Inflammatory macrophage (primary cell): ENCODE measurements at regions not wholly inside any gene's neighbourhood (a gene's known extent, or its start where the extent isn't known, plus 50 kb on each side); places are given as distances from the start of the nearest gene placed in this dataset.
"Not testable (repeated sequence)": the region's sequence is repeated elsewhere in the genome, so short reads cannot be mapped to it uniquely, and the experiment has no call there.

ENCODE experiments used
- DNase-seq, 2 donors: peaks; one replicate each; pipeline ENCODE4 v3.0.0-alpha.2; 2020 to 2022

- no peak for DNase-seq
Observed at GRCh38 chr6:120489941-120490340, 844.3 kb downstream of the TBC1D32 start.

- no peak for DNase-seq
Observed at GRCh38 chr6:120484146-120484545, 850.1 kb downstream of the TBC1D32 start.

- DNase-seq, result no peak
Observed at GRCh38 chr6:120478650-120479049, 855.6 kb downstream of the TBC1D32 start.

- DNase-seq, result no peak
Observed at GRCh38 chr6:120473804-120474203, 860.5 kb downstream of the TBC1D32 start.

GRCh38 chr6:120468486-120468885 lies 865.8 kb downstream of the TBC1D32 start:
- DNase-seq, result no peak

- no peak for DNase-seq
Observed at GRCh38 chr6:120451508-120451907, 882.8 kb downstream of the TBC1D32 start.

GRCh38 chr6:120447605-120448004 lies 886.7 kb downstream of the TBC1D32 start:
- DNase-seq, result no peak

GRCh38 chr6:120432840-120433239 lies 901.4 kb downstream of the TBC1D32 start:
- DNase-seq, result not testable (repeated sequence)

GRCh38 chr6:120431841-120432240 lies 902.4 kb downstream of the TBC1D32 start:
- DNase-seq, result no peak

GRCh38 chr6:120411394-120411793 lies 922.9 kb downstream of the TBC1D32 start:
- no peak for DNase-seq

- no peak for DNase-seq
Observed at GRCh38 chr6:120410586-120410985, 923.7 kb downstream of the TBC1D32 start.

- DNase-seq, result no peak
Observed at GRCh38 chr6:120407696-120408095, 926.6 kb downstream of the TBC1D32 start.

- DNase-seq, result no peak
Observed at GRCh38 chr6:120405947-120406346, 928.3 kb downstream of the TBC1D32 start.

- no peak for DNase-seq
Observed at GRCh38 chr6:120395784-120396183, 938.5 kb downstream of the TBC1D32 start.

- no peak for DNase-seq
Observed at GRCh38 chr6:120395330-120395729, 939.0 kb downstream of the TBC1D32 start.

GRCh38 chr6:120392941-120393340 lies 941.3 kb downstream of the TBC1D32 start:
- no peak for DNase-seq

- DNase-seq, result no peak
Observed at GRCh38 chr6:120384671-120385070, 949.6 kb downstream of the TBC1D32 start.

GRCh38 chr6:120383681-120384080 lies 950.6 kb downstream of the TBC1D32 start:
- no peak for DNase-seq

GRCh38 chr6:120378582-120379220 lies 955.6 kb downstream of the TBC1D32 start:
- peak in 1 of 2 donors; percentile 9 for DNase-seq

- no peak for DNase-seq
Observed at GRCh38 chr6:120373185-120373584, 961.1 kb downstream of the TBC1D32 start.

- DNase-seq, result no peak
Observed at GRCh38 chr6:120363429-120363828, 970.9 kb downstream of the TBC1D32 start.

GRCh38 chr6:120358535-120358934 lies 975.7 kb downstream of the TBC1D32 start:
- not testable (repeated sequence) for DNase-seq

GRCh38 chr6:120357447-120357846 lies 976.8 kb downstream of the TBC1D32 start:
- no peak for DNase-seq

- no peak for DNase-seq
Observed at GRCh38 chr6:120355822-120356221, 978.5 kb downstream of the TBC1D32 start.

GRCh38 chr6:120354452-120355098 lies 979.7 kb downstream of the TBC1D32 start:
- no peak for DNase-seq
